ENCODE measurements at regions not wholly inside any gene's neighbourhood (a gene's known extent, or its start where the extent isn't known, plus 50 kb on each side); places are given as distances from the start of the nearest gene placed in this dataset.
"Not testable (repeated sequence)": the region's sequence is repeated elsewhere in the genome, so short reads cannot be mapped to it uniquely, and the experiment has no call there.

GRCh38 chr6:120378582-120379220 lies 955.6 kb downstream of the TBC1D32 start:
- H3K36me3 ChIP-seq: no peaks in the 10 kb centered on the region
- H3K9me3 ChIP-seq: no peaks in the 10 kb centered on the region
- no peaks in the 10 kb centered on the region for H3K4me1 ChIP-seq
- intact Hi-C loops (cut with DNase I; ENCODE audit: low total_unique reads): no loop called here
- no peak overlapping the region for H3K4me3 ChIP-seq
- H3K27ac ChIP-seq: no peak overlapping the region
- DNase-seq: no peak
- no peaks in the 10 kb centered on the region for H3K27me3 ChIP-seq
- TF ChIP-seq CTCF (IDR thresholded peaks at IDR 0.05) (no peak), POLR2A (IDR thresholded peaks at IDR 0.05) (no peak)

- H3K4me3 ChIP-seq: no peak overlapping the region
- H3K9me3 ChIP-seq: no peaks in the 10 kb centered on the region
- H3K27me3 ChIP-seq: no peaks in the 10 kb centered on the region
- no peaks in the 10 kb centered on the region for H3K4me1 ChIP-seq
- TF ChIP-seq CTCF (IDR thresholded peaks at IDR 0.05) (no peak), POLR2A (IDR thresholded peaks at IDR 0.05) (no peak)
- intact Hi-C loops (cut with DNase I; ENCODE audit: low total_unique reads): no loop called here
- no peaks in the 10 kb centered on the region for H3K36me3 ChIP-seq
- H3K27ac ChIP-seq: no peak overlapping the region
- no peak for DNase-seq
These were observed 961.1 kb downstream of the TBC1D32 start for GRCh38 chr6:120373185-120373584.

- intact Hi-C loops (cut with DNase I; ENCODE audit: low total_unique reads): no loop called here
- peaks cover 0 to 3% of the 10 kb centered on the region in 2 donors for H3K9me3 ChIP-seq
- DNase-seq: no peak
- no peak overlapping the region for H3K4me3 ChIP-seq
- no peaks in the 10 kb centered on the region for H3K4me1 ChIP-seq
- no peak for TF ChIP-seq CTCF (IDR thresholded peaks at IDR 0.05)
- TF ChIP-seq POLR2A (IDR thresholded peaks at IDR 0.05): no peak
- H3K27ac ChIP-seq: no peak overlapping the region
- no peaks in the 10 kb centered on the region for H3K27me3 ChIP-seq
- no peaks in the 10 kb centered on the region for H3K36me3 ChIP-seq
These were observed 970.9 kb downstream of the TBC1D32 start for GRCh38 chr6:120363429-120363828.

- H3K9me3 ChIP-seq; H3K4me1 ChIP-seq; intact Hi-C loops (cut with DNase I; ENCODE audit: low total_unique reads); H3K4me3 ChIP-seq; H3K27me3 ChIP-seq; H3K36me3 ChIP-seq; DNase-seq; H3K27ac ChIP-seq: not testable (repeated sequence)
These were observed 975.7 kb downstream of the TBC1D32 start for GRCh38 chr6:120358535-120358934.

GRCh38 chr6:120357447-120357846 lies 976.8 kb downstream of the TBC1D32 start:
- H3K4me1 ChIP-seq: no peaks in the 10 kb centered on the region
- H3K4me3 ChIP-seq: no peak overlapping the region
- H3K36me3 ChIP-seq: no peaks in the 10 kb centered on the region
- no peak for DNase-seq
- H3K9me3 ChIP-seq: peaks cover 0 to 3% of the 10 kb centered on the region in 2 donors
- TF ChIP-seq POLR2A (IDR thresholded peaks at IDR 0.05) (no peak), CTCF (IDR thresholded peaks at IDR 0.05) (no peak)
- H3K27me3 ChIP-seq: no peaks in the 10 kb centered on the region
- intact Hi-C loops (cut with DNase I; ENCODE audit: low total_unique reads): no loop called here
- no peak overlapping the region for H3K27ac ChIP-seq

- H3K4me3 ChIP-seq: no peak overlapping the region
- intact Hi-C loops (cut with DNase I; ENCODE audit: low total_unique reads): no loop called here
- TF ChIP-seq POLR2A (IDR thresholded peaks at IDR 0.05) (no peak), CTCF (IDR thresholded peaks at IDR 0.05) (no peak)
These were observed 978.5 kb downstream of the TBC1D32 start for GRCh38 chr6:120355822-120356221.

More at GRCh38 chr6:120355822-120356221, 978.5 kb downstream of the TBC1D32 start:
- no peak for DNase-seq
- Histone ChIP-seq H3K27ac (no peak overlapping the region), H3K9me3 (peaks cover 0 to 3% of the 10 kb centered on the region in 2 donors), H3K4me1 (no peaks in the 10 kb centered on the region), H3K36me3 (no peaks in the 10 kb centered on the region), H3K27me3 (no peaks in the 10 kb centered on the region)

Measured in uterus (tissue), 3 donors.